GM12874 (cell line): ENCODE measurements at regions not wholly inside any gene's neighbourhood (a gene's known extent, or its start where the extent isn't known, plus 50 kb on each side); places are given as distances from the start of the nearest gene placed in this dataset.

Experiments used
- TF ChIP-seq, protein P1 (sequence below): IDR thresholded peaks from 2 replicates; pipeline ENCODE4 v1.5.1; 2011; ENCODE audit warnings: low read depth, mild to moderate bottlenecking, control low read depth, low read length, moderate library complexity; ENCODE audit not compliant: insufficient read depth

DNA sequence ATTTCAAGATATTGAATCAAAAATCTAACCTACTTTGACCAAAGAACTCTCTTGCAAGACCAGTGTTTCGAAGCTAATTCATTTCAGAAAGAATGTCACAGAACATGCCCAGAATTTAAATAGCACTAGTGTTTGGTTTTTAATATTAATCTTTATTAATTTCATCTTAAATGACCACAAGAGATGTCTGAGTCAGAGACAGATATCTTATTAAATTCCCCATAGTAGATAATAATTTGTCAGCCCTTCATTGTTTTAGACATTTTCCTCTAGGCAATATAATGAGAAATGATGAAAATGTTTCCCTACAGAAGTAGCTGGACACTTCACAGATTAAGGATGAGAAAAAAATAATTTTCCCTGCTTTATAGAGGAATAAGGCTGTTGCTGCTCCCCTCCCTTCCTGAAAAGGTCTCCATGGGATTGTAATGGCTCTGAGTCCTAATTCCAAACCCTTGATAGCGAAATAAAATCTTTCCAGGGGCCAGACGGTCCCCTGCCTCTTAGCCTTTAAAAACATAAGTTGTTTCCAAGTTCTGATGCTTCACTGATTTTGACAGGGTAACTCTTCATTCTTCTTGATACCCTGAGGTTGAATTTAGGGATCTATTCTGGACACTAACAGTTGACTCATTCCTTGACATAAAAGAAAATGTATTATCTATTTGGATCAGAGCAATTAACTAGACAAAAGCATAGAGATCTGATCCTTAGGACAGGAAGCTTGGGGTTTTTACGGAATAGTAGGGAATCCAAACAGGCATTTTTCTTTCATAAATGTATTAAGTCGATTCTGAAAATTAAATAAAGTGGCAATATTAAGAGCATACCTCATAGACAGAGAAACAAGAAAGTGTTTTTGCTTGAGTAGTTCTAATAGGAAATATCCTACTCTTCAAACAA lies 820.8 kb downstream of the BRINP3 start:
- TF ChIP-seq, protein P1, sequence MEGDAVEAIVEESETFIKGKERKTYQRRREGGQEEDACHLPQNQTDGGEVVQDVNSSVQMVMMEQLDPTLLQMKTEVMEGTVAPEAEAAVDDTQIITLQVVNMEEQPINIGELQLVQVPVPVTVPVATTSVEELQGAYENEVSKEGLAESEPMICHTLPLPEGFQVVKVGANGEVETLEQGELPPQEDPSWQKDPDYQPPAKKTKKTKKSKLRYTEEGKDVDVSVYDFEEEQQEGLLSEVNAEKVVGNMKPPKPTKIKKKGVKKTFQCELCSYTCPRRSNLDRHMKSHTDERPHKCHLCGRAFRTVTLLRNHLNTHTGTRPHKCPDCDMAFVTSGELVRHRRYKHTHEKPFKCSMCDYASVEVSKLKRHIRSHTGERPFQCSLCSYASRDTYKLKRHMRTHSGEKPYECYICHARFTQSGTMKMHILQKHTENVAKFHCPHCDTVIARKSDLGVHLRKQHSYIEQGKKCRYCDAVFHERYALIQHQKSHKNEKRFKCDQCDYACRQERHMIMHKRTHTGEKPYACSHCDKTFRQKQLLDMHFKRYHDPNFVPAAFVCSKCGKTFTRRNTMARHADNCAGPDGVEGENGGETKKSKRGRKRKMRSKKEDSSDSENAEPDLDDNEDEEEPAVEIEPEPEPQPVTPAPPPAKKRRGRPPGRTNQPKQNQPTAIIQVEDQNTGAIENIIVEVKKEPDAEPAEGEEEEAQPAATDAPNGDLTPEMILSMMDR: no peak

DNA sequence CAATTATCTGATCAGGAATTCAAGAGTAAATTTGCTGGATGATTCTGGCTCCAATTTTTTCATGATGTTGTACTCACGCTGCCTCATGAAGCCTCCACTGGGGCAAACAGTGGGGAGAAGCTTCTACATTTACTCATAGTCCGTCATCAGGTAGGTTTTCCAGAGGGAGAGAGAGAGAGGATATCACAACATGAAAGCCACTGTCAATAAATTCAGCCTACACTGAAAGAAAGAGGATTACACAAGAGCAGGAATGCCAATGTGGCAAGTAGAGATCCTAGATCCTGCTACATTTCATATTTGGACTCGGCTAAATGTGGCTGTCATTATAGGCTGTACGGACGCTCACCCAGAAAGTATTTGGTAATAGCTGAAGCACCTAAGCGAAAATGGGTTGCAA lies 819.9 kb downstream of the BRINP3 start:
- TF ChIP-seq, protein P1: no peak

DNA sequence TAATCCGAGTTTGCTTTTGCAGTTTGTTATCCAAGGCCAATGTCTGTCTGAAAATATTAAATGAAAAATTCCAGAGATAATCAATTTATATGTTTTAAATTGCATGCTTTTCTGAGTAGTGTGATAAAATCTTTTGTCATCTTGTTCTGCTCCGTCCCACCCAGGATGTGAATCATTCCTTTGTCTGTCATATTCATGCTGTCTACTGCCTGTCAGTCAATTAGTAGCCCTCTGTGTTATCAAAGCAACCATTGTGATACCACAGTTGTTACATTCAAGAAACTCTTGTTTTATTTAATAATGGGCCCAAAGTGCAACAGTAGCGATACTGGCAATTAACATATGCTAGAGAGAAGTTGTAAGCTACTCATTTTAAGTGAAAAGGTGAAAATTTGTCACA lies 819.3 kb downstream of the BRINP3 start:
- TF ChIP-seq, protein P1: no peak

DNA sequence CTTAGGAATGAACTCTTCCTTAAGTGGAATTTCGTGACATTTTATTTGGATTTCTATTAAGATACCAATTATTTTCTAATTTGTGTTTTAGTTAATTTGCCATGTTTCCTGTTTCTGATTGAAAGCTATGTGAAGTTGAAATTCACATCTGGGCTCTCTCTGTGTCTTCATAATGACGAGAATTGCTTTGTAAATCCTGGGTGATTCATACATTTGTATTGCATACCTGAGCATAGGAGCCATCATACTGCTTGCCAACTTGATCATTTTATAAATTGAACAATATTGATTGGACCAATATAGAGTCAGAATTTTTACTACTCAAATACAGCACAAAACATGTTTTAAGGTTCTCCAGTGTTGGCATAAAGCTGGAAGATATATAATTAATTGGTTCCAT lies 817.9 kb downstream of the BRINP3 start:
- TF ChIP-seq, protein P1: no peak

DNA sequence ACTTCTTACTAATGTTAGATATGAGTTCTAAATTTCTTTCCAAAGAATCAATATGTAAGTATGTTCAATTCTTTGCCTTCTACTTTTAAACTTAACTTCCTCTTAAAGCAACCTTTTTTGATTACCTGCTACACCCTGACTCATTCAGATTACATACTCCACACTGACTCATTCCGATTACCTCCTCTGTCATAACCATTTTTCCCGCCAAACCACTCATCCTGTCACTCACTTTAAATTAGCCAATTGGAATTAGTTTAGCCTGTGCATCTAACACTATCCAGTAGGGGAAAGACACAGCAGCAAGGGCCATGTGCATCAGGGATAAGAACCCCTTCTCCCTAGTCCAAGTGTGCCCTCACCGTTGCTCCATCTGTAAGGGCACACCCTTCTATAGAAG lies 815.5 kb downstream of the BRINP3 start:
- TF ChIP-seq, protein P1: no peak

DNA sequence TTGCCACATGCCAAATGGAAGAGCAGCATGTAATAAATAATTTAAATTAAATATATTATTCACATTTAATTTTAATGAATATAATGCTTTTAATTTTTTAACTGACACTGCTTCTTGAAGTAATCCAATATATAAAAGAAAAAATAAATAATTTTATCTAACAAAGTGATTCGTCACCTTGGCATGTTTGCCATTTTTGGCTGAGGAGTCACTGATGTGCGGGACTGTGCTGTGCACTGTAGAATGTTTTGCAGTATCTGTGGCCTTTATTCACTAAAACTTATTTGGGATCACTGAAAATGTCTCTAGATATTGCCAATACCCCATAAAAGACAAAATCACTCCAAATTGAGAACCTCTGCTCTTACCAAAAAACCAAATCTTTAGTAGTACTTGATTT lies 807.8 kb downstream of the BRINP3 start:
- TF ChIP-seq, protein P1: no peak

DNA sequence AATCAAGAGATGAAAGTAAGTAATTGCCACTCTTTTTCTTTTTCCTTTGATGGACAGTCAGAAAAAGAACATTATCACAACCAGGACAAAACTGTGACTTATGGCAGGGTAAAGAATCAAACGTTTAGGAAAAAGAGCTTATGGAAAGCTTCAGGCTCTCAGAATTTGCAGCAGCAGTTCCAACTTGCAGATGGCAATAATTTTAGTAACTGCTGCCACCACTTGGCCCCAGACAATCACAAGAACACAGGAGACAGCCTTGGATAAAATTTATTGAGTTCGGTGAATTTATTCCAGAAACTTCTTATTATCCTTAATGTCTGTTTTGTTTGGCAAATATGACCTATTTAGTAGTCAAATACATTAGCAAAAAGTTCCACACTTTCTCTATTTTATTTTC lies 804.4 kb downstream of the BRINP3 start:
- TF ChIP-seq, protein P1: no peak
